Mesenteric fat pad (tissue), 1 donor: ENCODE measurements at regions not wholly inside any gene's neighbourhood (a gene's known extent, or its start where the extent isn't known, plus 50 kb on each side); places are given as distances from the start of the nearest gene placed in this dataset.

ENCODE experiments used
- DNase-seq: peaks from one replicate; pipeline ENCODE4 v3.0.0-alpha.2; 2020; ENCODE audit warnings: low spot score
- donor health status: DM: yes; HTN: yes; CAD: no.

DNA sequence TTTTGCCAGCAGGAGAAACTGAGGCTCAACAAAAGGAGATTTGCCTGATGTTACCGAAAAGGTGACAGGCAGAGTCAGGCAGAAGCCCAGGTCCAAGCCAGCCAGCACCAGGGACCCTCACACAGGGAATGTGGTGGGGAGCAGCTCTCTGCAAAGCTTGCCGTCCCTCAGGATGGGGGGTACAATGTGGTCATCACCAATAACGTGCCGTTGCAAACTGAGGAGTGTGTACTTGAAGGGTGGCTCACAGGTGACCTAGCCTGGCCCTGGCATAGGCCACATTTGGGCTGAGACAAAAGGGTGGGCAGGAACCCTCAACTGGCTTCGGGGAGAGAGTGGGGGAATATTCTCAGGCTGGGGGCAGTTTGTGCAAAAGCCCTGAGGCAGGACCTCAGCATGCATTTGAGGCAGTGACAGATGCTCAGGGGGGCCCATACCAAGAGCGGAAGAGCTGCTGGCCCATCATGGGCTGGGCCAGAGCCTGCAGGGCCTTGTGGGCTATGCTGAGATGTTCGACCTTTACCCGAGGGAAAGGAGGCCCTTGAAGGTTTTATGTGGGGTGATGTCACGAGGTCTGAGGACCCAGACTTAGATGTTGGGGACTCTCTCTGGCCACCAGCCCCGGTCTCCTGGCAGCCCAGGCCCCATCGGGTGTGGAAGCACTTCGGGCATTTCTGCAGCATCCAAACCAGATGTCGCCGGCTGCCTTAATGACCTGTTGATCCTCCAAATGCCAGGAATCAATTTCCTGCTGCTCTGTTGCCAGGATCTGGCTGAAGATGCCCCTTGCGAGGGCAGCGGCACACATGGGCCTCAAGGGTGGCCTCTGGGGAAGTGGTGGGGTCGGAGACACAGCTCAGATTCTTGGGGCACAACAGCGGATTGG, 57.4 kb upstream of the SHISAL1 start:
- DNase-seq, result no peak

DNA sequence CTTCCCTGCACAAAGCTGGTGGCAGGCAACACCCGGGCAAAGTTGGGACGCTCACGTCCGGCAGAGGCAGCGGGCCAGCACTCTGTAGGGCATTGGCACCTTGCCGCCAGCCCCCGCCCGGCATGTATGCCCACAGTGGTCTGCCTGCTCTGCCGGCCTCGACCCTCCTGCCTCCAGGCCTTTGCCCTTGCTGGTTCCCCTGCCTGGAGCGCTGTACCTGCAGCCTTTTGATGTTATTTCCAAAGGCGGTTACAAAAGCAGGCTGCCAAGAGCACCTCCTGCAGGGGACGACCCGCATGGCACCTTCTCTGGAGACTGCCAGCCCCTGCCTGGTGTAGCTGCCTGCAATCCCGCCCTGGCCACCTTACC, 56.5 kb upstream of the SHISAL1 start:
- DNase-seq, result no peak

DNA sequence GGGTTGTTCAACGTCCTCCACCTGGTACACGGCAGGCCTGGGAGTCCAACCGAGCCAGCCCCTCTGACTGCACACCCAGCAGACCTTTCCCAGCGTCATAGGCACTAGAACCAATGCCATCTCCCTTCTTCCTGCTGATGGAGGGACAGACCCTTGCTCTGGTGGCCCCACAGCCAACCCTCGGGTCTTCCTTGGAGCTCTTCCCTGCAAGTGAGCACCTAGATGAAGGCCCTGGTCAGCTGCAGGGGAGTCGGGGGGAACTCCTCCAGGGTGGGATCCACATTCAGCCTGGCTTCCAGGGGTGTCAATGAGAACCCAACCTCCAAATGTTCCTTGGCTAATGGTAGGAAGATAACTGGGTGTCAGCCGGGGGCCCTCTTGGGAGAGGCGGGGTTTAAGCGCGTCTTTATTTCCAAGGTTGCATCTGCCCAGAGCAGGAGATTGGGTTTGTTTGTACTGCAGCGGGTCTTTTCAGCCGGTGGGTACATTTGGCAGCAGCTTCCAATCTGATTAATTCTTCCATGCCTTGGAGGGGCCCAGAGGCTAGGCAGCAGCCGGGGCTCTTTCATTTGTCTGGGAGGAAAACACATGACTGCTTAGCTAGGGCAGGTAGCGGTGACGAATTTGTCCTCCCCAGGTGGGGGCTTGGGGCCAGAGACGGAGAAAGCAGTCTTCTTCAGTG, 56.0 kb upstream of the SHISAL1 start:
- DNase-seq, result no peak

DNA sequence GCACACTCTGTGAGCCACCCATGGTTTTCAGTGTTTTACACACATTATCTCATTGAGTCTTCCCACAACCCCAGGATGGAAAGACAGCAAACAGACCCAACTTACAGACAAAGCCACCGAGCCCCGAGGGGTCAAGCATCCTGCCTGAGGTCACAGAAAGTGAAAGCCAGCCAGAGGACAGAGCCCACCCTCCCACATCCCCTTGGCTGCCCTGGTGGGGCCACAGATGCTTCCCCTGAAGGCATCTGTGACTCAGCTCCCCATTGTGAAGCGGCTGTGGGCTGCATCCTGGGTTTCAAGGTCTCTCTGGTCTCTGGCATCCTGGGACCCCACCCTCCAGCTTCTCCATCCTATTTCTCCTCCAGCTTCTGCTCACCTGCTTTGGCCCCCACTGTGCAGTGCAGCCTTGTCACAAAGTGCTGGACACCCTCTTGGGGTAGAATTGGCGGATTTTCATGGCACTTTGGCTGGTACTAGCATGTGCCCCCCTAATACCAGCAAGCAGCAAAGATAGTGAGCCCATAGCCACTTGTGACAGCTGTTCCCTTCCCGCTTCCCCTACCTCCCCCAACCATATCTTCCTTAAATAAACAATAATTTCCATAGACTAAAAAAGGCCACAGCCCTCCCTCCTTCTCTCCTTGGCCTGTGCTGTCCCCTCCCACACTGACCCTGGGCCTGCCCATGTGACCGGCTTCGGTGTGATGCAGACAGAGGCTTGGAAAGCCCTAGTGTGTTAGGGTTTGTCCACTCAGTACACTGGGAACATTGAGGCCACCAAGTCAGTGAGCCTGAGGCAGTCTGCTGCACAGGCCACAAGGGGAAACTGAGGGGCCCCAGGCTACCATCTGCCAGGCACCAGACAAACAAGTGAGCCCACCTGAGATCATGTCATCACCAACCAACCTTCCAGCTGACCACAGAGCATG, 53.9 kb upstream of the SHISAL1 start:
- no peak for DNase-seq

DNA sequence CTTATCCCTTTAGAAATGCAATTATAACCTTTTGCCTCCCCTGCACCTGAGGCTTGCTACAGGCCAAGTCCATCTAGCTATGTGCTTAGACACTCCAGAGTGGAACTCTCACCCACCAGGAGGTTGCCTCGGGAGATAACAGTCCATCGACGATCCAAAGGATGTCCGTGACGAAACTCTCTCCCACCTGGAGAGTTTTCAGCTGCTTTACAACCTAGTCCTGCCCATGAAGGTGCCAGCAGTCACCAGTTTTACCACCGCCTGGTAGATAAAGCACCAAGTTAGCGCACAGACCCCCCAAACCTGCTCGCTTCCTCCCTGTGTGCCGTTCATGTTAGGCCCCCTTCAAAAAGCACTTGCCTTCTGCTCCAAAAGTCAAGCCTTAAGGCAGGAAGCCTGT, 53.1 kb upstream of the SHISAL1 start:
- DNase-seq, result no peak

DNA sequence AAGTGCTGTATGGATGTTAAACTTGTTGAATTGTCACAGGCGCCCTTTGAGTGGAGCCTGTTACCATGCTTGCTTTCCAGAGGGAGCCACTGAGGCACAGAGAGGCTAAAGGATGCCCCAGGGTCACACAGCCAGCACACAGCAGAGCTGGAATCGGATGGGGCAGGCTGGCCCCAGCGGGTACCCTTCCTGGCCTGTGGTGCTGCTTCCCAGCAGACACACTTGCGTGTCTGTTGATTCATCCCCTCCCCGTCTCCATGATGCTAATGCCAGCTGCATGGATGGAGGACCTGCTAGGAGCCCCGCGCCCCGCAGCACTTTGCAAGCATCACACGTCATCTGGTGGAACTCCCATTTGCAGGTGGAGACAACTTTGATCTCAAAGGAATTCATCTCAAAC, 52.4 kb upstream of the SHISAL1 start:
- DNase-seq, result no peak

DNA sequence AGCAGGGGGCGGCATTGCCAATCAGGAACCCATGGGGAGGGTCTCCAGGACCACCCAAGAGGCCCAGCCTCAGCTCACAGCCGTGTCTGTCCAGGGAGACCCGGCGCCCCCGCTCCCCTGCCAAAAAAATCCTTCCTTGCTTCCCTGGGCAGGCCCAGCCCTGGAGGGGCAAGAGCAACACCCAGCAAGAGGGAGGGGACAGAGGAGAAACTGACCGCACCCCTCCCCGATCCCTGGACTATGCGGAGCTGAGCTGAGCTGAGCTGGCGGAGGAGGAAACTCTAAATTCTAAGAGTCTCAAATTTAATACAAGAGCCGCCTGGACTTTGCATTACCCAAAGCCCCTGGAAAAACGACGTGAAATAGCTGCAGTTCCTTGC, 52.0 kb upstream of the SHISAL1 start:
- no peak for DNase-seq

DNA sequence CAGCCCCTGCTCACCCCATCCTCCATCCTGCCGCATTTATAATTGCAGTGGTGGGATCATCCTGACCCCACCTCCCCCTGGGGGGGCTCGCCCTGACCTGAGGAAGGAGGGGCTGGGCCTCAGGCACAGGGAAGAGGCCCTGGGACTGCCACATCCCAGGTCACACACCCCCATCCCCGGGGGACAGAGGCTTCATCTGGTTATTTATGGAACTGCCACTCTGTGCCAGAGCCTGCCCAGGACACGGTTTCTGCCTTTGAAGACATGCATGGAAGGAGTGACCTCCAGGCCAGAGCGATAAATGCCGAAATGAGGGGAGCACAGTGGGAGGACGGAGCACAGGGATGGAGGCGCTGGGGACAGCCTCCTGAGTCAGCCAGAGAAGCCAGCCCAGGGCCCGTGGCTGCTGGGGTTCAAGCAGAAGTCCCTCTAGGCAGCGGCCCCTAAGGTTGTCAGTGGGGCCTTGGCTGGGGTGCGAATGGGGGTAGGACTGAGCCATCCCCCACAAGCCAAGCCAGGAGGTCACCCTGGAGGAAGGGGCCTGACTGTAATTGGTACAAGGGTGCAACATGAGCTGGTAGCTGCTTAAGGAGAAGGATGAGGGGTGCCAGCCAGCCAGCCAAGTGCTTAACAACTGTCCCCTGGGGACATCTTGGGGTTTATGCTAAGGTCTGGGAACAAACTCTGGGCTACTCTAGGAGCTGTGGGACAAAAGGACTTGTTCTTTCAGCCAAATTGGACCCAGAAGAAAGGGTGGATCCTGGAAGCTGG, 51.4 kb upstream of the SHISAL1 start:
- DNase-seq, result no peak

DNA sequence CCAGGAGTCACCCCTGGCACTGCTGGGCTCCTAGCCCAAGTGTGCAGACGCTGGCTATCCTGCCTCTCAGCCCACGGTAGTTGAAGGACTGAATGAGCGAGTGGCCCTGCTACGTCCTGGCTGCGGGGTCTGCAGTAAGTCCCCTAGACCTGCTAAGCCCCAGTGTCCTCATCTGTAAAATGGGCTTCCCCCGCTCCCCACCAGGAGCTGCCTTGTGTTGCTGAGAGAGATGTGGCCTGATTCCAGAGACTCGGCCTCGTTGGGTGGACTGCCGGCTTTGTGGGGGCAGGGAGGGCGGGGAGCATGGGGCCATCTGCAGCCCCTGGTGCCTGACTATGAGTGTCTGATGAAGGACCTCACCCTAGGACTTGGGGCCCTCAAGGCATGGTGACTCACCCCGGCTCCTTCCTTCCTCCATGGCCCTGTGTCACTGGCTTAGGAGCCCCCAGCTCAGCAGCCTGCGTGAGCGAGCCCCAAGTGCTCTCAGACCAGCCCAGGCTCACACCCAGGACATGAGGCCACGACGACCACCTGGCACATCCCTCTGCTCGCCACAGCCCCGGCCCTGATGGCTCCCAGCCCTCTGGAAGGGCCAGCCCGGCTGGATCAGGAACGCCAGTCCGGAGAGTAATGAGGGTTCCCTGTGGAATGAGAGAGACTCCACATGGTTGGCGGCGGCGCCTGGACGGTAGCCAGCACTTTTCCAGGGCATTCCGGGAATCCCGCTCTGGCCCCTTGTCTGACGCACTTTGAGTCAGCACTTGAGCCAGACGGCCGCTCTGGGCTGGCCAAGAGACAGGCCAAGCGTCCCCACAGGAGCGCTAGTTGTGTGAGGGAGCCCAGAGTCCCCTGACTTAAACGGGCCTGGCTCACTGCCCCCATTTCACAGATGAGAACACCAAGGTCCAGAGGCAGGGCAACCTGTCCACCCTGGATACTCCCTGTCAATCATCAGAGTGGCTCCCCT, 50.5 kb upstream of the SHISAL1 start:
- DNase-seq, result peak; percentile 97

DNA sequence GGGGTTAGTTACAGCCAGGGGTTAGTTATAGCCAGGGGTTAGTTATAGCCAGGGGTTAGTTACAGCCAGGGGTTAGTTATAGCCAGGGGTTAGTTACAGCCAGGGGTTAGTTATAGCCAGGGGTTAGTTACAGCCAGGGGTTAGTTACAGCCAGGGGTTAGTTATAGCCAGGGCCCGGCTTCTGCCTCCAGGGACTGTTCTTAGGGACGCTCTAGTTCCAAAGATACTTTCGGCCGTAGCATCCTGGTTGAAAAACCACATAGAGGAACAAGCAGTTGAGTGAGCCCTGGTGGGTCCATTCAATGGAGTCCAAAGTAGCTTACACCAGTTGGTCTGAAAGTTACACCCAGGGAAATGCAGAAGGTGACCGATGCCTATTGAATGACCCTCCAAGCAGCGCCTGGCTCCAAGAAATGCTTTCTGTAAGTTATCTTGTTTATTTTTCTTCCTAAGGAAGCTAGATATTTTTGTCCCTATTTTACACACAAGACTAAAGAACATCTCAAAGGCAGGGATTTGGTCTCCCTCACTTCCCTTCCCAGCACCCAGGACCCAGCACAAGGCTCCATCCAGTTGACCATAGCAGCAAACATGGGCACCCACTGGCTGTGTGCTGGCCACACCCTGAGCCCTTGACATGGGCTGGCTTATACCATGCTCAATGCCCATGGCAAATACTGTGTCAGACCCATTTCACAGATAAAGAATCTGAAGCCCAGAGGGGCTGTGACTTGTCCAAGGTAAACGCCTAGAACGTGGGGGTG, 49.7 kb upstream of the SHISAL1 start:
- DNase-seq, result no peak
